HepG2 (cell line): ENCODE measurements at regions not wholly inside any gene's neighbourhood (a gene's known extent, or its start where the extent isn't known, plus 50 kb on each side); places are given as distances from the start of the nearest gene placed in this dataset.

ENCODE experiments used
- DPF2 ChIP-seq: sonication (generic); formaldehyde crosslinking; IDR thresholded peaks from 2 replicates; pipeline ENCODE4 v1.4.0; 2020; ENCODE audit warnings: mild to moderate bottlenecking, low read depth, missing genetic modification reagents, borderline replicate concordance
- KDM3A ChIP-seq: IDR thresholded peaks from 2 replicates; pipeline ENCODE4 v1.6.1; 2018; ENCODE audit warnings: low read depth, missing compliant biosample characterization
- MXI1 ChIP-seq: IDR thresholded peaks from 3 replicates; pipeline ENCODE4 v1.6.1; 2012; ENCODE audit warnings: low read depth, low read length, inconsistent platforms, borderline replicate concordance
- SAP130 ChIP-seq: IDR thresholded peaks from 2 replicates; pipeline ENCODE4 v1.6.1; 2016; ENCODE audit warnings: low read depth
- SMARCC2 ChIP-seq: fragments of 450-650 bp; IDR thresholded peaks from 2 replicates; pipeline ENCODE4 v1.6.1; 2017; ENCODE audit warnings: antibody characterized with exemption, mild to moderate bottlenecking
- TAF1 ChIP-seq: sonication (generic); formaldehyde crosslinking; IDR thresholded peaks from 2 replicates; pipeline ENCODE4 v1.4.0; 2020; ENCODE audit warnings: missing genetic modification reagents
- TF ChIP-seq, protein P1 (sequence below): sonication (generic); formaldehyde crosslinking; conservative IDR thresholded peaks from 2 replicates; pipeline ENCODE4 v1.4.0; 2020; ENCODE audit warnings: missing genetic modification reagents
- TF ChIP-seq, protein P2 (sequence below): sonication (generic); formaldehyde crosslinking; IDR thresholded peaks from 2 replicates; pipeline ENCODE4 v1.8.0; 2022; ENCODE audit warnings: mild to moderate bottlenecking, missing genetic modification reagents; ENCODE audit not compliant: insufficient replicate concordance

DNA sequence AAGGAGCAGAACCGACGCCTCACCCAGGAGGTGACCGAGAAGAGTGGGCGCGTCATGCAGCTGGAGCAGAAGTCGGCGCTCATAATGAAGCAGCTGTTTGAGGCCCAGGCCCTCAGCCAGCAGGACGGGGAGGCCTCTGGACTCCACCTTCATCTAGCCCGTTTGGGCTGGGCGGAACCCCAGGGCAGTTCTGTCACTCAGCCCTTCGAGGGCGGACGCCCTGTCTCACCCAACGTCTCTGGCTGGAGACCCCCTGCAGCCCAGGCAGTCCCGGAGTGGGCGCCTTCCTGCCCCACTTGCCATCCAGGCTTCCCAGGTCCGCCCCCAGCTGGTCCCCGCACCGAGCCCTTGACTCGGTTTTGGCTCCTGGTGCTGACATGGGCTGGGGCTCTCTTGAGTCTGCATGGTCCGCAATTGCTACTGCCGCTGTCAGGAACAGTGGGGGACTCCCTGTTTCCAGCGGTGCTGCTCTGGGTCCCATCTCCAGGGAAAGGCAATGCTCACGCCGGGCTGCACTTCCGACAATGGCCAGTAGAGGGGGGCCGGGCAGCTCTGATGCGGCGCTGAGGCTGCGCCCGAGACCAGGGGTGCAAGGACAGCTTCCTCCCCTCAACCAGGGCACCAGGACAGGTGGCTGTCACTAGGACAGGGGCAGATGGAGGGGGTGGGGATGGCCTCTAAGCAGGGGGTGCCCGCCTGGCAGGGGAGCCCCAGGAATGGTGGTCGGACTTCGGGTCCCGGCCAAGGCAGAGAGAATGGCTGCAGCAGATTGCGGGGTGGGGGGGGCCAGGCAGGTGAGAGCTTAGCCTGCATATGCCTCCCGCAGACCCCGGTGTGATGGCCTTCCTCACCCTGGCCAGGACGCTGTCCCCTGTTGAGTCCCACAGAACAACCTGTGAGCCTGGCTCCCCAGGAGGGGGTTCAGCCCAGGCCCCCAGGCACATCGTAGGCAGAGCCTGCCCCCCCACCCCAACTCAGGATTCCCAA, 71.2 kb upstream of the KCTD7 start (continued):
- TF ChIP-seq, protein P1, sequence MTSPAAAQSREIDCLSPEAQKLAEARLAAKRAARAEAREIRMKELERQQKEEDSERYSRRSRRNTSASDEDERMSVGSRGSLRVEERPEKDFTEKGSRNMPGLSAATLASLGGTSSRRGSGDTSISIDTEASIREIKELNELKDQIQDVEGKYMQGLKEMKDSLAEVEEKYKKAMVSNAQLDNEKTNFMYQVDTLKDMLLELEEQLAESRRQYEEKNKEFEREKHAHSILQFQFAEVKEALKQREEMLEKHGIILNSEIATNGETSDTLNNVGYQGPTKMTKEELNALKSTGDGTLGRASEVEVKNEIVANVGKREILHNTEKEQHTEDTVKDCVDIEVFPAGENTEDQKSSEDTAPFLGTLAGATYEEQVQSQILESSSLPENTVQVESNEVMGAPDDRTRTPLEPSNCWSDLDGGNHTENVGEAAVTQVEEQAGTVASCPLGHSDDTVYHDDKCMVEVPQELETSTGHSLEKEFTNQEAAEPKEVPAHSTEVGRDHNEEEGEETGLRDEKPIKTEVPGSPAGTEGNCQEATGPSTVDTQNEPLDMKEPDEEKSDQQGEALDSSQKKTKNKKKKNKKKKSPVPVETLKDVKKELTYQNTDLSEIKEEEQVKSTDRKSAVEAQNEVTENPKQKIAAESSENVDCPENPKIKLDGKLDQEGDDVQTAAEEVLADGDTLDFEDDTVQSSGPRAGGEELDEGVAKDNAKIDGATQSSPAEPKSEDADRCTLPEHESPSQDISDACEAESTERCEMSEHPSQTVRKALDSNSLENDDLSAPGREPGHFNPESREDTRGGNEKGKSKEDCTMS (CRISPR knock-in tag) = no peak
- TF ChIP-seq MXI1 = no peak
- TF ChIP-seq TAF1 (CRISPR knock-in tag) = no peak
- TF ChIP-seq SAP130 (CRISPR knock-in tag) = 0 out of 2 replicates have a peak, but pooled peaks have one; percentile 26
- TF ChIP-seq, protein P2, sequence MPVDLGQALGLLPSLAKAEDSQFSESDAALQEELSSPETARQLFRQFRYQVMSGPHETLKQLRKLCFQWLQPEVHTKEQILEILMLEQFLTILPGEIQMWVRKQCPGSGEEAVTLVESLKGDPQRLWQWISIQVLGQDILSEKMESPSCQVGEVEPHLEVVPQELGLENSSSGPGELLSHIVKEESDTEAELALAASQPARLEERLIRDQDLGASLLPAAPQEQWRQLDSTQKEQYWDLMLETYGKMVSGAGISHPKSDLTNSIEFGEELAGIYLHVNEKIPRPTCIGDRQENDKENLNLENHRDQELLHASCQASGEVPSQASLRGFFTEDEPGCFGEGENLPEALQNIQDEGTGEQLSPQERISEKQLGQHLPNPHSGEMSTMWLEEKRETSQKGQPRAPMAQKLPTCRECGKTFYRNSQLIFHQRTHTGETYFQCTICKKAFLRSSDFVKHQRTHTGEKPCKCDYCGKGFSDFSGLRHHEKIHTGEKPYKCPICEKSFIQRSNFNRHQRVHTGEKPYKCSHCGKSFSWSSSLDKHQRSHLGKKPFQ (CRISPR knock-in tag) = no peak
- TF ChIP-seq DPF2 = no peak
- TF ChIP-seq SMARCC2 = no peak
- TF ChIP-seq KDM3A = peak; percentile 64; the same call in 1 of the 2 replicates
- TF ChIP-seq, all 625 proteins: peak for 23
